Body of pancreas (tissue), 4 donors: ENCODE measurements at regions not wholly inside any gene's neighbourhood (a gene's known extent, or its start where the extent isn't known, plus 50 kb on each side); places are given as distances from the start of the nearest gene placed in this dataset.

Source experiments
- POLR2A ChIP-seq, 3 donors: fragments of 450-650 bp; IDR thresholded peaks; one replicate each; pipeline ENCODE4 v1.6.1; 2016; ENCODE audit warnings: antibody characterized with exemption in 3 of 3, mild to moderate bottlenecking in 2 of 3
- TF ChIP-seq, protein P1 (sequence below), 7 experiments: fragments of 450-650 bp in 4 of 7; fragments of 200-600 bp in 3 of 7; sonication (generic) in 3 of 7; IDR thresholded peaks; one replicate each; pipeline ENCODE4 v1.5.1; 2016 to 2019; ENCODE audit warnings: antibody characterized with exemption in 7 of 7

DNA sequence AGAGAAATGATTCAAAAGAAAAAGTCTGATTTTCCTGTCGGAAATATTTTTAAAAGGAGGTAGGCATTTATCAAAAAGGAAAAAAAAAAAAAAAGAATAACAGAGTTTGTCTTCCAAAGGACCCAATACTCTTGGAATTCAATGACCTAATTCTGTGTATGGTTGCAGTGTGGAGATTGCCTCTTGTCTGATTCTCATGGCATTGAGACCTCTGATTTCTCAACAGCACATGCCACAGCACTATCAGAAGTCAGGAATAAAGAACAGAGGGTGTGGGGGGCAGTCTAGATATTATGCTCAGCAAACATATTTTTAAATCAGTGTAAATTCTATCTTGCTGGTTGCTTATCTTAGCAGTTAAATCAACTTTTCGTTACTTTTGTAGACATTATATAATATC lies 81.3 kb upstream of the SOX9 start:
- TF ChIP-seq, protein P1, sequence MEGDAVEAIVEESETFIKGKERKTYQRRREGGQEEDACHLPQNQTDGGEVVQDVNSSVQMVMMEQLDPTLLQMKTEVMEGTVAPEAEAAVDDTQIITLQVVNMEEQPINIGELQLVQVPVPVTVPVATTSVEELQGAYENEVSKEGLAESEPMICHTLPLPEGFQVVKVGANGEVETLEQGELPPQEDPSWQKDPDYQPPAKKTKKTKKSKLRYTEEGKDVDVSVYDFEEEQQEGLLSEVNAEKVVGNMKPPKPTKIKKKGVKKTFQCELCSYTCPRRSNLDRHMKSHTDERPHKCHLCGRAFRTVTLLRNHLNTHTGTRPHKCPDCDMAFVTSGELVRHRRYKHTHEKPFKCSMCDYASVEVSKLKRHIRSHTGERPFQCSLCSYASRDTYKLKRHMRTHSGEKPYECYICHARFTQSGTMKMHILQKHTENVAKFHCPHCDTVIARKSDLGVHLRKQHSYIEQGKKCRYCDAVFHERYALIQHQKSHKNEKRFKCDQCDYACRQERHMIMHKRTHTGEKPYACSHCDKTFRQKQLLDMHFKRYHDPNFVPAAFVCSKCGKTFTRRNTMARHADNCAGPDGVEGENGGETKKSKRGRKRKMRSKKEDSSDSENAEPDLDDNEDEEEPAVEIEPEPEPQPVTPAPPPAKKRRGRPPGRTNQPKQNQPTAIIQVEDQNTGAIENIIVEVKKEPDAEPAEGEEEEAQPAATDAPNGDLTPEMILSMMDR (IDR thresholded peaks at IDR 0.05) = no peak
- TF ChIP-seq POLR2A (IDR thresholded peaks at IDR 0.05) = no peak
